T-helper 2 cell (primary cell): ENCODE measurements at regions not wholly inside any gene's neighbourhood (a gene's known extent, or its start where the extent isn't known, plus 50 kb on each side); places are given as distances from the start of the nearest gene placed in this dataset.
"Not testable (repeated sequence)": the region's sequence is repeated elsewhere in the genome, so short reads cannot be mapped to it uniquely, and the experiment has no call there.

Source experiments
- DNase-seq, 5 experiments: peaks; one replicate each; pipeline versions ENCODE4 v3.0.0 to v3.0.0-alpha.2; 2012 to 2022

- no peak for DNase-seq
Observed at GRCh38 chr6:152811785-152812184, 61.2 kb downstream of the VIP start.

- no peak for DNase-seq
Observed at GRCh38 chr6:152815230-152815872, 64.8 kb downstream of the VIP start.

- no peak for DNase-seq
Observed at GRCh38 chr6:152816055-152816454, 65.5 kb downstream of the VIP start.

- no peak for DNase-seq
Observed at GRCh38 chr6:152821525-152821924, 70.9 kb downstream of the VIP start.

GRCh38 chr6:152824666-152825065 lies 74.1 kb downstream of the VIP start:
- DNase-seq: no peak

- DNase-seq: no peak
Observed at GRCh38 chr6:152828431-152828830, 77.8 kb downstream of the VIP start.

GRCh38 chr6:152834366-152834765 lies 83.8 kb downstream of the VIP start:
- not testable (repeated sequence) for DNase-seq

GRCh38 chr6:152836523-152836922 lies 85.9 kb downstream of the VIP start:
- DNase-seq: no peak

- DNase-seq: no peak
Observed at GRCh38 chr6:152845421-152845820, 94.8 kb downstream of the VIP start.

- DNase-seq: peak in 1 of 5 experiments; percentile 8
Observed at GRCh38 chr6:152846825-152847224, 96.2 kb downstream of the VIP start.

- no peak for DNase-seq
Observed at GRCh38 chr6:152848919-152849318, 98.3 kb downstream of the VIP start.

GRCh38 chr6:152854086-152854795 lies 103.6 kb downstream of the VIP start:
- DNase-seq: no peak

GRCh38 chr6:152858141-152858540 lies 107.5 kb downstream of the VIP start:
- DNase-seq: no peak

GRCh38 chr6:152859225-152859624 lies 108.6 kb downstream of the VIP start:
- DNase-seq: peak in 1 of 5 experiments; percentile 51

- peak in 4 of 5 experiments; percentile 19 to 58 (median 41) for DNase-seq
Observed at GRCh38 chr6:152863618-152864326, 113.2 kb downstream of the VIP start.

- no peak for DNase-seq
Observed at GRCh38 chr6:152874267-152874666, 108.6 kb downstream of the FBXO5 start.

- DNase-seq: no peak
Observed at GRCh38 chr6:152874846-152875568, 107.8 kb downstream of the FBXO5 start.

GRCh38 chr6:152879681-152880080 lies 103.2 kb downstream of the FBXO5 start:
- DNase-seq: no peak

- DNase-seq: no peak
Observed at GRCh38 chr6:152893187-152893586, 89.7 kb downstream of the FBXO5 start.

- no peak for DNase-seq
Observed at GRCh38 chr6:152896923-152897322, 85.9 kb downstream of the FBXO5 start.

- DNase-seq: peak; percentile 4 to 60 (median 32)
Observed at GRCh38 chr6:152897807-152898399, 84.9 kb downstream of the FBXO5 start.

- DNase-seq: no peak
Observed at GRCh38 chr6:152904678-152905077, 78.2 kb downstream of the FBXO5 start.
